Non-pigmented ciliary epithelial cell (primary cell): ENCODE measurements at regions not wholly inside any gene's neighbourhood (a gene's known extent, or its start where the extent isn't known, plus 50 kb on each side); places are given as distances from the start of the nearest gene placed in this dataset.

Experiments
- DNase-seq: peaks from one replicate; pipeline ENCODE4 v3.0.0-alpha.2; 2010; ENCODE audit warnings: low read depth

GRCh38 chr1:42034426-42034825 is 115.7 kb upstream of the HIVEP3 start:
- no peak for DNase-seq

GRCh38 chr1:42033629-42034028 is 114.9 kb upstream of the HIVEP3 start:
- no peak for DNase-seq

- DNase-seq = no peak
Measured at GRCh38 chr1:42017730-42018129, 99.0 kb upstream of the HIVEP3 start.

- DNase-seq = no peak
Measured at GRCh38 chr1:42017259-42017658, 98.5 kb upstream of the HIVEP3 start.

- no peak for DNase-seq
Measured at GRCh38 chr1:42014823-42015222, 96.1 kb upstream of the HIVEP3 start.

- no peak for DNase-seq
Measured at GRCh38 chr1:42013881-42014470, 95.3 kb upstream of the HIVEP3 start.

- no peak for DNase-seq
Measured at GRCh38 chr1:42012852-42013251, 94.1 kb upstream of the HIVEP3 start.

GRCh38 chr1:42010381-42010780 is 91.7 kb upstream of the HIVEP3 start:
- no peak for DNase-seq

- DNase-seq = no peak
Measured at GRCh38 chr1:42008264-42008663, 89.5 kb upstream of the HIVEP3 start.

- DNase-seq = peak; percentile 27
Measured at GRCh38 chr1:42006836-42007235, 88.1 kb upstream of the HIVEP3 start.

GRCh38 chr1:42006093-42006492 is 87.4 kb upstream of the HIVEP3 start:
- no peak for DNase-seq

GRCh38 chr1:42005530-42005929 is 86.8 kb upstream of the HIVEP3 start:
- DNase-seq = no peak

GRCh38 chr1:42004860-42005259 is 86.1 kb upstream of the HIVEP3 start:
- no peak for DNase-seq

- DNase-seq = no peak
Measured at GRCh38 chr1:42004322-42004721, 85.6 kb upstream of the HIVEP3 start.

- no peak for DNase-seq
Measured at GRCh38 chr1:42003433-42003832, 84.7 kb upstream of the HIVEP3 start.

- no peak for DNase-seq
Measured at GRCh38 chr1:42002220-42002619, 83.5 kb upstream of the HIVEP3 start.

- no peak for DNase-seq
Measured at GRCh38 chr1:42000766-42001165, 82.0 kb upstream of the HIVEP3 start.

- DNase-seq = no peak
Measured at GRCh38 chr1:41999884-42000283, 81.2 kb upstream of the HIVEP3 start.

- DNase-seq = no peak
Measured at GRCh38 chr1:41998250-41998649, 79.5 kb upstream of the HIVEP3 start.

GRCh38 chr1:41997153-41997552 is 78.4 kb upstream of the HIVEP3 start:
- no peak for DNase-seq

- no peak for DNase-seq
Measured at GRCh38 chr1:41995441-41996130, 76.9 kb upstream of the HIVEP3 start.

GRCh38 chr1:41994195-41994894 is 75.6 kb upstream of the HIVEP3 start:
- no peak for DNase-seq

GRCh38 chr1:41983451-41983850 is 64.7 kb upstream of the HIVEP3 start:
- no peak for DNase-seq

GRCh38 chr1:41981796-41982195 is 63.1 kb upstream of the HIVEP3 start:
- DNase-seq = no peak
